CD4-positive, alpha-beta T cell (primary cell): ENCODE measurements at regions not wholly inside any gene's neighbourhood (a gene's known extent, or its start where the extent isn't known, plus 50 kb on each side); places are given as distances from the start of the nearest gene placed in this dataset.

Experiments
- ATAC-seq: fragments of 200-7000 bp; cut with Tn5 transposase; one replicate; pipeline ENCODE4 v1.10.0; 2022; ENCODE audit warnings: mild to moderate bottlenecking; ENCODE audit not compliant: poor library complexity
- CTCF ChIA-PET: fragments of 350-600 bp; sonication (Branson Sonifier 250); formaldehyde crosslinking; loops from one replicate; lab custom pipeline; 2021; ENCODE audit warnings: antibody characterized with exemption, inconsistent platforms; lab: Charles Lee
- POLR2A ChIA-PET: fragments of 350-600 bp; sonication (Branson Sonifier 250); formaldehyde crosslinking; loops from one replicate; lab custom pipeline; 2021; ENCODE audit warnings: antibody characterized with exemption, inconsistent platforms; lab: Charles Lee
- DNase-seq, 14 experiments: peaks; one replicate each; pipeline ENCODE4 v3.0.0-alpha.2; 2013 to 2020; ENCODE audit warnings: mixed read lengths in 2 of 14
- H3K27ac ChIP-seq, 2 donors: one replicate each; pipeline versions ENCODE4 v1.5.1 to v1.7.0; 2013; ENCODE audit warnings: low read length in 2 of 2, low read depth in 1 of 2, mild to moderate bottlenecking in 1 of 2
- H3K27me3 ChIP-seq, 2 experiments: 1 replicate in 1 of 2; 2 replicates in 1 of 2; pipeline versions ENCODE4 v1.6.1 to v1.7.0; 2013; ENCODE audit warnings: low read length in 2 of 2, control low read depth in 1 of 2, mild to moderate bottlenecking in 1 of 2, moderate library complexity in 1 of 2; ENCODE audit not compliant: insufficient read depth in 2 of 2, control insufficient read depth in 1 of 2
- H3K36me3 ChIP-seq: one replicate; pipeline ENCODE4 v1.6.1; 2013; ENCODE audit warnings: low read length, control low read depth; ENCODE audit not compliant: insufficient read depth
- H3K4me1 ChIP-seq: one replicate; pipeline ENCODE4 v1.6.1; 2013; ENCODE audit warnings: low read length, control low read depth; ENCODE audit not compliant: insufficient read depth
- H3K4me3 ChIP-seq: one replicate; pipeline ENCODE4 v1.5.1; 2013; ENCODE audit warnings: mild to moderate bottlenecking, low read length, moderate library complexity
- H3K9me3 ChIP-seq, 2 experiments: 1 replicate in 1 of 2; 2 replicates in 1 of 2; pipeline versions ENCODE4 v1.6.1 to v1.7.0; 2013; ENCODE audit warnings: low read length in 2 of 2, mild to moderate bottlenecking in 2 of 2, control low read depth in 1 of 2, moderate library complexity in 1 of 2; ENCODE audit not compliant: control insufficient read depth in 1 of 2, insufficient read depth in 1 of 2
- H3K27ac Mint-ChIP-seq: one replicate; pipeline ENCODE4 v1.8.0; 2020; ENCODE audit warnings: mixed read lengths
- H3K27me3 Mint-ChIP-seq: one replicate; pipeline ENCODE4 v1.8.0; 2021; ENCODE audit warnings: mixed read lengths
- H3K36me3 Mint-ChIP-seq: one replicate; pipeline ENCODE4 v1.8.0; 2021; ENCODE audit warnings: low read depth, mixed read lengths
- H3K4me1 Mint-ChIP-seq: one replicate; pipeline ENCODE4 v1.8.0; 2021; ENCODE audit warnings: low read depth, mixed read lengths
- H3K4me3 Mint-ChIP-seq: one replicate; pipeline ENCODE4 v1.8.0; 2020; ENCODE audit warnings: mild to moderate bottlenecking, mixed read lengths
- H3K9me3 Mint-ChIP-seq: one replicate; pipeline ENCODE4 v1.8.0; 2020; ENCODE audit warnings: mixed read lengths
- intact Hi-C, 2 experiments: fragments of 100-400 bp; cut with DNase I in 1 of 2; cut with micrococcal nuclease in 1 of 2; formaldehyde crosslinking; loops; one replicate each; pipeline versions ENCODE4 v1.15.1 to v1.9.0; 2023 to 2025; cut with DNase I, micrococcal nuclease
- TF ChIP-seq, protein P1 (sequence below): fragments of 200-600 bp; IDR thresholded peaks from one replicate; pipeline ENCODE4 v1.8.0; 2022; ENCODE audit warnings: antibody characterized with exemption, mild to moderate bottlenecking

- no peaks in the 10 kb centered on the region for H3K4me1 ChIP-seq
- Mint-ChIP-seq H3K27ac (no peak overlapping the region), H3K36me3 (no peaks in the 10 kb centered on the region), H3K27me3 (no peaks in the 10 kb centered on the region), H3K9me3 (no peaks in the 10 kb centered on the region), H3K4me1 (no peaks in the 10 kb centered on the region), H3K4me3 (no peak overlapping the region)
- DNase-seq (no peak), ATAC-seq (no peak)
- no peak overlapping the region for H3K27ac ChIP-seq
- H3K36me3 ChIP-seq, result no peaks in the 10 kb centered on the region
- intact Hi-C loops, result no loop called here
- TF ChIP-seq, protein P1, sequence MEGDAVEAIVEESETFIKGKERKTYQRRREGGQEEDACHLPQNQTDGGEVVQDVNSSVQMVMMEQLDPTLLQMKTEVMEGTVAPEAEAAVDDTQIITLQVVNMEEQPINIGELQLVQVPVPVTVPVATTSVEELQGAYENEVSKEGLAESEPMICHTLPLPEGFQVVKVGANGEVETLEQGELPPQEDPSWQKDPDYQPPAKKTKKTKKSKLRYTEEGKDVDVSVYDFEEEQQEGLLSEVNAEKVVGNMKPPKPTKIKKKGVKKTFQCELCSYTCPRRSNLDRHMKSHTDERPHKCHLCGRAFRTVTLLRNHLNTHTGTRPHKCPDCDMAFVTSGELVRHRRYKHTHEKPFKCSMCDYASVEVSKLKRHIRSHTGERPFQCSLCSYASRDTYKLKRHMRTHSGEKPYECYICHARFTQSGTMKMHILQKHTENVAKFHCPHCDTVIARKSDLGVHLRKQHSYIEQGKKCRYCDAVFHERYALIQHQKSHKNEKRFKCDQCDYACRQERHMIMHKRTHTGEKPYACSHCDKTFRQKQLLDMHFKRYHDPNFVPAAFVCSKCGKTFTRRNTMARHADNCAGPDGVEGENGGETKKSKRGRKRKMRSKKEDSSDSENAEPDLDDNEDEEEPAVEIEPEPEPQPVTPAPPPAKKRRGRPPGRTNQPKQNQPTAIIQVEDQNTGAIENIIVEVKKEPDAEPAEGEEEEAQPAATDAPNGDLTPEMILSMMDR, result no peak
- ChIA-PET POLR2A (interaction anchor here (0.6 kb wide), 1 partner anchor 27 kb away, joined by 3 read pairs; no protein-coding TSS in a partner anchor), CTCF (no interaction called here)
- H3K4me3 ChIP-seq, result no peak overlapping the region
- peaks cover 0 to 7% of the 10 kb centered on the region in 2 experiments for H3K9me3 ChIP-seq
- H3K27me3 ChIP-seq, result no peaks in the 10 kb centered on the region
Measured at GRCh38 chr2:217062768-217063167, 202.9 kb upstream of the TNP1 start.

- H3K27me3 ChIP-seq, result no peaks in the 10 kb centered on the region
- intact Hi-C loops, result no loop called here
- H3K4me1 ChIP-seq, result no peaks in the 10 kb centered on the region
- TF ChIP-seq, protein P1, result no peak
- ATAC-seq, result no peak
- Mint-ChIP-seq H3K4me3 (no peak overlapping the region), H3K27ac (no peak overlapping the region), H3K36me3 (no peaks in the 10 kb centered on the region), H3K4me1 (no peaks in the 10 kb centered on the region), H3K9me3 (no peaks in the 10 kb centered on the region), H3K27me3 (no peaks in the 10 kb centered on the region)
- no peak overlapping the region for H3K4me3 ChIP-seq
- POLR2A ChIA-PET, result interaction anchor here (0.6 kb wide), 1 partner anchor 28 kb away, joined by 3 read pairs; no protein-coding TSS in a partner anchor
- H3K9me3 ChIP-seq, result peaks cover 0 to 7% of the 10 kb centered on the region in 2 experiments
- CTCF ChIA-PET, result no interaction called here
- no peak for DNase-seq
- H3K27ac ChIP-seq, result no peak overlapping the region
- H3K36me3 ChIP-seq, result no peaks in the 10 kb centered on the region
Measured at GRCh38 chr2:217061916-217062505, 202.1 kb upstream of the TNP1 start.

- Histone ChIP-seq H3K36me3 (no peaks in the 10 kb centered on the region), H3K27ac (no peak overlapping the region), H3K9me3 (no peaks in the 10 kb centered on the region), H3K4me3 (no peak overlapping the region), H3K4me1 (no peaks in the 10 kb centered on the region), H3K27me3 (no peaks in the 10 kb centered on the region)
- ChIA-PET CTCF (no interaction called here), POLR2A (no interaction called here)
- intact Hi-C loops, result no loop called here
- DNase-seq (no peak), ATAC-seq (no peak)
- no peaks in the 10 kb centered on the region for H3K4me1 Mint-ChIP-seq
- no peaks in the 10 kb centered on the region for H3K27me3 Mint-ChIP-seq
- TF ChIP-seq, protein P1, result no peak
- H3K9me3 Mint-ChIP-seq, result no peaks in the 10 kb centered on the region
- H3K4me3 Mint-ChIP-seq, result no peak overlapping the region
- no peaks in the 10 kb centered on the region for H3K36me3 Mint-ChIP-seq
- no peak overlapping the region for H3K27ac Mint-ChIP-seq
Measured at GRCh38 chr2:217060951-217061547, 201.2 kb upstream of the TNP1 start.
